Coronary artery (tissue), 2 donors: ENCODE measurements at regions not wholly inside any gene's neighbourhood (a gene's known extent, or its start where the extent isn't known, plus 50 kb on each side); places are given as distances from the start of the nearest gene placed in this dataset.

Experiments used
- DNase-seq: peaks from one replicate; pipeline ENCODE4 v3.0.0-alpha.2; 2017; ENCODE audit warnings: low spot score
- H3K27ac ChIP-seq, 2 donors: fragments of 200-600 bp; sonication (generic); one replicate each; pipeline ENCODE4 v1.5.1; 2016 to 2019
- H3K4me3 ChIP-seq: fragments of 200-600 bp; sonication (generic); 2 replicates; pipeline ENCODE4 v1.5.1; 2016; ENCODE audit warnings: mild to moderate bottlenecking, moderate library complexity
- CTCF ChIP-seq: fragments of 200-600 bp; sonication (generic); IDR thresholded peaks from one replicate; pipeline ENCODE4 v1.5.1; 2019; ENCODE audit warnings: antibody characterized with exemption

DNA sequence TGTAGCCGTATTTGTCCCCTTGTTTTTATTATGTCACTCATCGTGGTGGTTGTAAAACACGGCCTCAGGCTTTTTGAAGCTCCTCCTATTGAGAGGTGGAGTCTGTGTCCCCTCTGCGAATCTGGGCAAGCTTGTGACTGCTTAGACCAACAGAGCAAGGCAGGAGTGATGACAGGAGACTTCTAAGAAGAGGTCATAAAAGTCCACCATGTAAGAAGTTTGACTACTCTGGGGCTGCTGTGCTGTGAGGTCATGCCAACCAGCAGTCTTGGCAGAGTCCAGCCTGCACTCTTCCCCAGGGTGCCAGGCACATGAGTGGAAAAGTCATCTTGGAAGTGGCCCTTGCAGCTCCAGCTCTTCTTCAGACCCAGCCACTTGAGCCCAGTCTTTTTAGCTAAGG lies 83.8 kb upstream of the SPTBN1 start:
- Histone ChIP-seq H3K4me3 (no peak overlapping the region), H3K27ac (no peak overlapping the region)
- DNase-seq: no peak
- no peak for TF ChIP-seq CTCF

GRCh38 chr2:54373855-54374254 lies 82.3 kb upstream of the SPTBN1 start:
- no peak for DNase-seq
- no peak overlapping the region for H3K4me3 ChIP-seq
- no peak overlapping the region for H3K27ac ChIP-seq
- TF ChIP-seq CTCF: no peak

- no peak overlapping the region for H3K4me3 ChIP-seq
- no peak overlapping the region for H3K27ac ChIP-seq
- no peak for DNase-seq
- no peak for TF ChIP-seq CTCF
These were observed 81.3 kb upstream of the SPTBN1 start for GRCh38 chr2:54374591-54375364.

DNA sequence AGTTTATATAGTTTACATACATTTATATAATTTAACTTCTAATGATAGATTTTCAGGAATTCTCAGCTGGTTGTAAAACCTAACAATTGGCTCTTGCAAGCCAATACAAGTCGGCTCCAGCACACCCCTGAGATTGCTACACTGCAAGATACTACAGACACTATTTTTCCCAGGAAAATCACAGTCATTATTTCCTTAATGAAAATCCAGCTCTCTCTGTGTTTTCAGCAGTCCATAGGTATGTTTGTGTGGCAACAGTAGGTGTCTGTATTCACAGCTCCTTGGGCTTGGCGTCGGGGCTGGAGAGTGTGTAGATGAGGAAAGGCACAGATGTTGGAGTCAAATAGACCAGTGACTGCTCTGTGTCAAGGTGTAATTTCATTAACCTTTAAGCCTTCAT lies 78.7 kb upstream of the SPTBN1 start:
- Histone ChIP-seq H3K27ac (no peak overlapping the region), H3K4me3 (no peak overlapping the region)
- no peak for DNase-seq
- TF ChIP-seq CTCF: no peak

DNA sequence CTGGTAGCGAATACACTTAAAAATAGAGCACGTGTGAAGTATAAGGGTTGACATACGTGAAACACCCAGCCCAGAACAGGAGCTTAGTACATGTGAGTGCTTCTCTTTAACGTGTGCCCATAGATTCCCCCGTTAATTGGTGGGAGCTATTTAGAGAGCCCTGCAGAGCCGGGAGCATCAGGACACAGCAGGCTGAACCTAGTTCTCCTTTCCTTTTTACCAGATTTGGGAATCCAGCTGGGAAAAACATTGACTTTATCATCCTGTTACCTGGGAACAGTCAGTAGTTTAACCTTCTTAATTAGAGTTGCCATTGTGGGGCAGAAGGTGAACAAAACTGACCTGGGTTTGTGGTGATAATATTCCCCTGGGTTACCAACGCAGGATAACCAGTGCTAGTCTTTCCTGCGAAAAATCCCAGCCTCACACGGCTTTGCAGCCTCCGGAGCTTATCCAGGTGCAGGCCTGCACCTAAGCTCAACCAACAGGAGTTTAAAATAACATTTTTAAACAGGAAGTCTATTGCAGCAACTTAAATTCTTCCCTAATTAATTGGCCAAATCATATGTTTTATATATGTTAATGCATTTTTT lies 78.1 kb upstream of the SPTBN1 start:
- Histone ChIP-seq H3K27ac (no peak overlapping the region), H3K4me3 (no peak overlapping the region)
- no peak for DNase-seq
- TF ChIP-seq CTCF: no peak

- no peak overlapping the region for H3K27ac ChIP-seq
- TF ChIP-seq CTCF: no peak
- no peak for DNase-seq
- H3K4me3 ChIP-seq: no peak overlapping the region
These were observed 75.5 kb upstream of the SPTBN1 start for GRCh38 chr2:54380670-54381069.

GRCh38 chr2:54381293-54381692 lies 74.8 kb upstream of the SPTBN1 start:
- Histone ChIP-seq H3K27ac (no peak overlapping the region), H3K4me3 (no peak overlapping the region)
- DNase-seq: no peak
- TF ChIP-seq CTCF: no peak
